ENCODE measurements at regions not wholly inside any gene's neighbourhood (a gene's known extent, or its start where the extent isn't known, plus 50 kb on each side); places are given as distances from the start of the nearest gene placed in this dataset.

GRCh38 chr3:167012691-167013090 is 367.4 kb downstream of the ZBBX start:
- TF ChIP-seq CTCF (optimal IDR thresholded peaks at IDR 0.05 in 1 of 3, IDR thresholded peaks at IDR 0.05 in 1 of 3, conservative IDR thresholded peaks at IDR 0.05 in 1 of 3; ENCODE audit: extremely low read depth in 1 of 3, insufficient read depth in 2 of 3, low read length in 3 of 3) = no peak
- no peak for TF ChIP-seq EZH2 (IDR thresholded peaks at IDR 0.05; ENCODE audit: low read length)

Measured in keratinocyte (primary cell).